GM18873 (cell line): ENCODE measurements at regions not wholly inside any gene's neighbourhood (a gene's known extent, or its start where the extent isn't known, plus 50 kb on each side); places are given as distances from the start of the nearest gene placed in this dataset.

Experiments used
- ATAC-seq: cut with Tn5 transposase; IDR thresholded peaks from one replicate; pipeline ENCODE4 v1.9.1; 2021; ENCODE audit warnings: mild to moderate bottlenecking, moderate library complexity, moderate number of reproducible peaks; ENCODE audit not compliant: unreplicated experiment, low FRiP score

DNA sequence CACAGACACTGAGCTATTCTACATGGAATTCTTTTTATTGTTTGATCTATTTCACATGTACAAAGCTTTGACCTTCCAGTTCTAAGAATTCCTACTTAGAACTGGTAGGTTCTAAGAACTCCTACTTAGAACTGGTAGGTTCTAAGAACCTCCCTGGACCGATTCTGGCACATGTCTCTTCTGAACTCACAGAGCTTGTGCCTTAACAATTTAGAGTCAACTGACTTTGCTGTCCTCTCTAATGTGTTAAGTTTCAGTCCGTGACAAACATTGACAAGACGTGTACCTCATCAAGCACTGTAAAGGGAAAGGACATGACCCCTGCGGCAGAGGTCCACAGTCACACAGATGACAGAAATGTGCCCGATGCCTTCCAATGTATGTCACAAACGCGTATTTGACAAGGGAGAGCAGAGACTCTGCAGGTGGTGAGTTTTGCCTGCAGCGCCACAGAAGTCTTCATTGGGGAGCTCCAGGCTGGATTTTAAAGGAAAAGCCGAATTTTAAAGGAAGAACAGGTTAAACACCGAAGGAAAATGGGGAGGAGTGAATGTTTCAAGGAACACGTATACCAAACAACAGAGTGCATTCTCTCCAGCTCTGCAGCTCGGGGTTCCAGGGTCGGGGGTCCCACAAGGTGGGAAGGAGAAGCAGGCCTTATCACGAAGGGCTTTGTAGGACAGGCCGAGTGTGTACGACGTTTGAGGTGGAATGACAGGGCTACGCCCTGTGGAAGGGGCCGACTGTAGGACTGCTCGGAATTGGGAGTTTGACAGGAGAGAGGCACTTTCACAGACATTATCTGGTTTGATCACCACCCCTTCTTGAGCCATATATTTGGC is 161.1 kb upstream of the KLF14 start:
- ATAC-seq, result no peak

- ATAC-seq, result no peak
Observed at GRCh38 chr7:130896051-130896881, 162.3 kb upstream of the KLF14 start.

DNA sequence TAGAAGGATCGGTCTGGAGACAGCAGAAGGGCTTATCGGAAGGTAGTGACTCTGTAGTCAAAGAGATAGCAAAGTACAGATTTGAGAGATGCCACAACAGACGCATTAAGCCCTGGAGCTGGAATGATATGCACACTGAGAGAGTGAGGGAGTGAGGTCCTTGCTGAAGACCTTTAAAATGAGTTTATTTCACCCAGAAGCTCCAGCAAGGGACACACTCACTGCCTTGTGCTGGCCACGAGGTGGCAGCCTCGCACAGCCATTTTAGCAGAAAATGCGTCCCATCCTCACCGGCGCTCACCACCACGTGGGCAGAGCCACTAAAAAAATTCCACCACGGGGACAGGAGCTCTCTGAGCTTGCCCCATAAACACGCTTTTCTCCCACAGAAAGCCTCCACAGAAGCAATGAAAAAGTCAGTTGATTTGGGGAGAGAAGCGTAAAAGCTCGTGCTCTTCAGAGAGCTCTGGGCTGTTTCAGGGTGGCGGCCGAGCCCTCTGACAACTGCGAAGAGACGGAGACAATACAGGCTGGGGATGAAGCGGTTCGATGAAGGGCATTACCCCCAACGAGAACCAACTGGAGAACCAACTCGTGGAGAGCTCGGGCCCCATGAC is 163.0 kb upstream of the KLF14 start:
- no peak for ATAC-seq

- ATAC-seq, result no peak
Observed at GRCh38 chr7:130897515-130898419, 163.8 kb upstream of the KLF14 start.

DNA sequence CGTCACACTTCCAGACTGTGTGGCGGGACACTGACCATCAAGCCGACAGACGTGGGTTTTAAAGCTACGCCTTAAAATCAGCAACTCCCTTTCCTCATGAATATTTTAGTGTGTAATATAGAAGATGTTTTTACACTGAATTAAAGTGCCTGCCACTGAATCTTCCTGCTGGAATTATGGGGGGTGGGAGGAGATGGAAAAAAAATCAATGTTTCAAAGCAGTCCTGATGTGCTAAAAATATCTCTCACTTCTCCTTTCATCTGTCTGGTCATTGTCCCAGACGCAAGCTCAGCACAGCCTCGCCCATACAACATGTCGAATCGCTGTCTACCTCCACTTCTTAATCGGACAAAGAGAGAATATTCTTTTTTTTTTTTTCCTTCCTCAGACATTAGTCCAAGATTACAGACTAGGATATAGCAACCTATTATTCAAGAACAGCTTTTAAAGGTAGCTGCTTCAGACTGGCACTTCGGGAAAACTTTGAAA is 165.1 kb upstream of the KLF14 start:
- ATAC-seq, result no peak

DNA sequence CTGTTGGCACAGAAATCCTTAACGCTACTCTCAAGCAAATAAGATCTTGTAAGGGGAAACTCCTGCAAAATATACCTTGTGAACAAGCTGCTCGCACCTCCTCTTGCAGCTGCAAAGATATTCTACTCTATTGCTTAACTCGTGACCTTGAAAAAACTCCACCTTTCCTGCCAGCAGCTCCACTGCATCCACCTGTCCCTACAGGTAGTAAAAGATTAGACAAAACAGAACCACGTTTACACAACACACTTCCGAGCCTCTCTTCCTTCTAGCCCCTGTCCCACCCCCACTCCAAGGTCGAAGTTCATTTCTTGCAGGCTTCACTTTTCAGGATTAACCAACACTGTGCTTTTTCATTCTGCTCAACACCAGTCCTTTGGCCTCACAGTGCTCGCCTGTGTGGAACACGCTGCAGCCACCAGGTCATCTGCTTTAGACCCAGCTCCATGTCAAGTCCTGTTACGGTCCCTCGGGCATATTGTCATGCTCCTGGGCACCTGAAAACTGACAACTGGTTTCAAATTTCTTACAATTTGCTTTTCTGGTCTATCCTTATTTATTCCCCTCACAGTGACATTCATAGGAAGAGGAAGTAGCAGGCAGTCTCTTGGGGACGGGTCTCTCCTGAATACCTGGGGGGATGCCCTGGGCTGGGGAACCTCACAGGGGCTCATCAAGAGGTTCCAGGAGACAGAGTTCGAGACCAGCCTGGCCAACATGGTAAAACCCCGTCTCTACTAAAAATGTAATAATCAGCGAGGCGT is 165.8 kb upstream of the KLF14 start:
- ATAC-seq, result no peak

- ATAC-seq, result no peak
Observed at GRCh38 chr7:130900471-130901076, 166.6 kb upstream of the KLF14 start.

DNA sequence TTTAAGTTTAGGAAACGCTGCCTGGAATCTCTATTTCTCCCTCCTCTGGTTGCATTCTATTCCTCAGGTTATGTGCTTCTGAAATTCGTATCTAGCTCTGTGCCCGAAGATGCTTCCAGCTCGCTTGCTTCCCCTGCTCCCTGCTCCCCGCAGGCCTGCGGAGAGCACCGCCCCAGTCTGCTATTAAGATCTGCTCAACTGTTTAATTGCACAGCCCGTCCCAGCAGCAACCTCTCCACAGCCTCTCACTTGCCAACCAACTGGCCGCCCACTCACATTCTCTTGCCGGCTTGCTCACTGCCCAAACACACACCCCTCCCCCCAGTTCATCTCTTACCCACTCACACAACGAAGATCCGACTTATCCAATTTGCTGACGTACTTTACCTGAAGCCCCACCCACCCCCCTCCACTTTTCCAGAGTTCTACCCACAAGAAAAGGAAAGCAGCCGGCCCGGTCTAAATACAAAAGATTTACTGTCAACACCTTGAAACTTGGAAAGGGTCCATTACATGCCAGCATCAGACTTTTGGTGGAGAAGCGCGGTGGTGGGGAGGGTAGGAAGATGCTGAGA is 167.3 kb upstream of the KLF14 start:
- no peak for ATAC-seq

DNA sequence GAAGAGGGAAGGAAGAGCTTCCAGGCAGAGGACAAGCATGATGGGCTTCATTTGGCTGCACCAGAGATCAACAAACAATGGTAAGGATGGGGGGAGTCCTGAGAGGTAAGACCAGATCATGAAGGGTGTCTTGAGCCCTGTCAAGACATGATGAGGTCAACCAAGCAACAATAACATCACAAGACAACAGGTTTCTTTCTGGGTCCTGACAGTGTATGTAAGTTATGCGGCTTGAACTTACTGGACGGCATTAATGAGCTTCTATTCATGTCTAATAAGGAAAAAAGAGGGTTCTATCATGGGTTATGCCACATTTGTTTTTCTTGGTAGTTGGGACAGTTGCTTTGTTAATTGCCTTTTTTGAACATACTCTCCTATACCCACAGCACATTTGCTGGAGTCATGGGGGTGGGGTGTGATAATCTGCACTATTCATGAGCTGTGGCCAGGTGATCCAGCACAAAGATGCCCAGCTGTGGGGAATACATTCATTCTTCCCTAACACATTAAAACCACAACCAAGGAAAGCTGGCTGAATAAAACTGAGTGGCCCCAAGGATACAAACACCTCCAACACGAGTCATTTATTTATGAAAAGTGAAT is 168.8 kb upstream of the KLF14 start:
- no peak for ATAC-seq

DNA sequence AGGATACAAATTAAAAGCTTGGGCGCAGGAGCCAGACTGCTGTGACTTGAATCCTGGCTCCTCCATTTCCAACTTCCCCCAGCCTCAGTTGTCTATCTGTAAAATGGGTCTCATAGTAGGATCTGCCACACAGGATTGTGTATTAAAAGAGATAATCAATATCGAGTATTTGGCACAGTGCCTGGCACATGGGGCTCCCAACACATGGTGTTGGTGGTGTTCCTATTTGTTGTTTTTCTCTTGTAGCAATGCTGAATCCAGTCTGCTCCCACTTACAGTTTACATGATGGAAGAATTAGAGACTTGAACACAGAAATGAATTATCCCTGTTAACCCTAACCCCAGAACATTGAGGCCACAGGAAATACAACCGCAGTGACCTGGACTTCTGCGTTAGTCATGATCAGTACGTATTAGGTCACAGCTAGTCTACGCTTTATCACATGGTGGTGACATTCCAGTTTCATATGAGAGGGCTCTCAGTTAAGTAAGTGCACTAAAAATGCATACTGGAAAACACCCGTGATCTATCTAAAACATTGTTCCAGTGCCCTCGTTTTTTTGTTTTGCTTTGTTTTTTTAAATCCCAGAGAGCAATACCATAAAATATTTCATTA is 169.5 kb upstream of the KLF14 start:
- peak; percentile 46 for ATAC-seq

GRCh38 chr7:130904031-130904757 is 170.2 kb upstream of the KLF14 start:
- no peak for ATAC-seq

GRCh38 chr7:130904792-130905191 is 170.8 kb upstream of the KLF14 start:
- ATAC-seq, result no peak

DNA sequence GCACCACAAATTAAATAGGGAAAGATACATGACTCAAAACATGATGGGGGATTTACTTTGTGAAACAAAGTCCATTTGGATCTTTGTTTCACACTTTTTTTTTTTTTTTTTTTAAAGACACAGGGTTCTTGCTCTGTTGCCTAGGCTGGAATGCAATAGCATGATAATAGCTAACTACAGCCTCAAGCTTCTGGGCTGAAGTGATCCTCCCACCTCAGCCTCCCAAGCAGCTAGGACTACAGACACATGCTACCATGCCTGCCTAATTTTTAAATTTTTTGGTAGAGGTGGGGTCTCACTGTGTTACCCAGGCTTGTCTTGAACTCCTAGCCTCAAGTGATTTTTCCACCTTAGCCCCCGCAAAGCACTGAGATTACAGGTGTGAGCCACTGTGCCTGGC is 172.6 kb upstream of the KLF14 start:
- ATAC-seq, result no peak

DNA sequence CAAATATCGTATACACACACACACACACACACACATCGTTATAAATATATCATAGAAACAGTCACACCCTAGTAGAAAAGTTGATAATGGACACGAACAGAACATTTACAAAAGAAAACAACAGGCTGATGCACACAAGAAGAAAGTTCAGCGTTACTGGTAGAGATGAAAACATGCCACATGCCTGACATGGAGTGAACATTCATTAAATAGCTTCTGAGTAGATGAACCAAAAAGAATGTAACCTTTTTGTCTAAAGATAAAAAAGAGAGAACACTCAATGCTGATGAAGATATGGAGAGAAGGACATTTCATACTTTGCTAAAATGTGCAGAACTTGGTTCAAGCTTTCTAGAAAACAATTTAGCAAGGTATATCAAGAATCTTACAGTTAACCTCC is 173.4 kb upstream of the KLF14 start:
- no peak for ATAC-seq

GRCh38 chr7:130908345-130909160 is 174.5 kb upstream of the KLF14 start:
- no peak for ATAC-seq

- ATAC-seq, result no peak
Observed at GRCh38 chr7:130909161-130909836, 175.3 kb upstream of the KLF14 start.
